Superior temporal gyrus (tissue), 1 donor: ENCODE measurements at regions not wholly inside any gene's neighbourhood (a gene's known extent, or its start where the extent isn't known, plus 50 kb on each side); places are given as distances from the start of the nearest gene placed in this dataset.
A peak's percentile ranks its signal among the peaks of the same experiment; 100 is the strongest.
"Not testable (repeated sequence)": the region's sequence is repeated elsewhere in the genome, so short reads cannot be mapped to it uniquely, and the experiment has no call there.

ENCODE experiments used
- DNase-seq: peaks from one replicate; pipeline ENCODE4 v3.0.0-alpha.2; 2016; ENCODE audit errors: extremely low spot score

DNA sequence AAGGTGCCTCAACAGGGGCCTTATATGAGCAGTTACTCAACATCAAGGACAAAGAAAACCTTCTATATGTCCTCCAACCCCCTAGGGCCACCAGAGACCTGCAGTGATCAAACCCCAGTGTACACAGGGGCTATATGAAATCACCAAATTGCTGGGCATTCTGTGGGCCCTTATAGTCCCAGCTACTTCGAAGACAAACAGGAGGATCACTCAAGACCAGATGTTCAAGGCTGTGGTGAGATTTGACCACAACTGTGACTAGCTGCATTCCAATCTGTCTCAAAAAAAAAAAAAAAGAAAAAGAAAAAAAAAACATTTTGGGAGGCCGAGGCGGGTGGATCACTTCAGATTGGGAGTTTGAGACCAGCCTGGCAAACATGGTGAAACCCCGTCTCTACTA lies 51.0 kb upstream of the PRB2 start:
- no peak for DNase-seq

- no peak for DNase-seq
Measured at GRCh38 chr12:11457996-11458645, 62.8 kb upstream of the PRB2 start.

DNA sequence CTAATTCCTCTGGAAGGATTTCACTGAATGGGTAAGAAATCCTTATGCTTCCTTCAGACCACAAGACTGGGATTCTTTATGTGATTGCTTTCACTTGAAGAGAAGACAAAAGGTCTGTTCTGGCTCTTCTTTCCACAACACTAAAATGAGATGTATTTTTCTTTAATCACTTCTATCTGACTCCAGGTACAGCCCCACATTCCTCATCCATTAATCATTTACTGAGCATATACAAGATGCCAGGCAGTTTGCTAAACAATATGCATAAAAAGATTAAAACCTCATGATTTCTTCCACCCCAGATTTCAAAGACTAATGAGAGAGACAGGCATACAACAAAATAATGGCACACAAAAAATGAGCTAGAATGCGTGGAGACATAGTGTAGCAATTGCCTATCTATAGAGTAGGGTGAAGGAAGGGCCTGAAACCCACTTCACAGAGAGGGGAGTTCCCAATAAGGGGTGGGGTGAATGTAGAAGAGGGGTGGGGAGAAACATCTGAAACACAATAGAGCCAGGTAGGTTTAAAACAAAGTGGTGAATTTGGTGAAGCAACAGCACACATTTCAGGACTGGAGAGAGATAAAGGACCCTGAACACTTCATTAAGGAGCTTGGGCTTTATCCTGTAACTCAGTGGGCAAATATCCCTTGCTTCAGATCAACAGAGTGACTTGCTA lies 65.1 kb upstream of the PRB2 start:
- no peak for DNase-seq

DNA sequence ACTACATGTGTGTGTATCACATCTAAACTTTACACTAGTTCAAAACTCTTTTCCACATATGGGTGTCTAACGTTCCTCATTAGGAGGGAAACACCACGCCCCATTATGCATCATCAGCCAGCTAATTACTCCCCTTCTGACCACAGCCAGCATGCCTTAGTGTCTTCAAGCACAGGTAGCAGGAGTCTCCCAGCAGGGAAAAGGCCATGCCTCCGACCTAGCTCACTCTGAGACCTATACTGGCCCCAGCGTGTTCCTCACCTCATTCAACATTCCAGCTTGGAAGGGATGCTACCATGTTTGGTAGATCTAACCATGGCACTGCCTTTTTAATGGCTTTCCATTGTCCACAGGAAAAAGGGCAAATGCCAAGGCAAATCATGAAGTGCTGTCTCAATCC lies 66.1 kb upstream of the PRB2 start:
- DNase-seq, result no peak

DNA sequence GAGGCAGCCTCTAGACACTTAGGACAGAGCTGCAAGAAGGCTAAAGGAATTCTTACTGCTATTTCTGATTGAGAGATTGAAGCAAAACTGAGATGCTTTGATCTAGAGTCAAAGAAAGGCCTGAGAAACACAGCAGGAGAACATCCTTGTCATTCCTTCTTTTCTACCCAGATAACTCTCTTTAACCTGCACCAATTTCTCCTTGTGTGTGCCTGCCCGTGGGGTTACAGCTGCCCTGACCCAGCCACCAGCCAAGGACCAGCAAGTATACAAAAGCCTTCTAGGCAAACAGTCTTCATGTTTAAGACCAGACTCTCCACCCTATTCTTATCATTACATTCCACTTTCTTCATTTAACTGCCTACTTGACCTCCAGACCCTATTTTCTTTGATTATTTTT lies 81.7 kb upstream of the PRB2 start:
- no peak for DNase-seq

- DNase-seq, result no peak
Measured at GRCh38 chr12:11482955-11483354, 87.6 kb upstream of the PRB2 start.

GRCh38 chr12:11486623-11487444 lies 91.5 kb upstream of the PRB2 start:
- DNase-seq, result peak; percentile 96

- no peak for DNase-seq
Measured at GRCh38 chr12:11496157-11496851, 100.9 kb upstream of the PRB2 start.

DNA sequence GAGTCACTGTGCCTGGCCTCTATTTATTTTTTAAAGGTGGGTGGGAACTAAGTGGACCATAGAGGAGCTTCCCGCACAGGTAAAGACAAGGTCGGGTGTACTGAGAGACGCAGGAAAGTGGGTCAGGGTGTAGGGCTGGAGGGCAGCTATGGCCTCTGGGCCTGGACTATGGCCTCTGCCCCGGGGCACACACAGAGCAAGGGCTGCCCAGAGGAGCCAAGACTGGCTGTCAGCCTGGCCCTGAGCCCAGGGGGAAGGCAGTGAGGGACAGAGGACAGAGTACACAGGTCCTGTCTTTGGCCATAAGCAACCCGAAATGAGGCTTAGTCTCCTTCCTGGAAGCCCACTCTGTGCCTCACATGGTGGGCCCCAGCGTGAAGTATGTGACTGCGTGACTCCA lies 102.1 kb upstream of the PRB2 start:
- DNase-seq, result no peak

- no peak for DNase-seq
Measured at GRCh38 chr12:11497995-11498394, 102.6 kb upstream of the PRB2 start.

DNA sequence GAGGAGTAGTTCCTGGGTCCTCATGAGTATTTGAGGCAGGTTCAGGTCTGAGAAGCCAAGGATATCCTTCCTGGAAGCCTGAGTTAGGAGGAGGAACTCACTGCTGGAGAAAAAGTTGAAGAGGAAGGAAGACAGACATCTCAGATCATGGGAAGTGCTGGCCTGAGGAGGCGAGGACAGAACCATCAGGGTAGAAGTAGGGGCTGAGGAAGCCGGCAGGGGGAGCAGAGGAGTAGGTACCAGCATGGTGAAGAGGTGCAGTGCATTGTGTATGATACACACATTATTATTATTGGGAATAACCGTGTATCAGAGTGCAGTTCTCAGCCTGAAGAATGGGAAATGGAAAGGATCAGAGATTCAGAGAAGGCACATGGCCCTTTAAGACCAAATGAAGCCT lies 103.2 kb upstream of the PRB2 start:
- DNase-seq, result not testable (repeated sequence)

GRCh38 chr12:11499806-11500187 lies 104.4 kb upstream of the PRB2 start:
- no peak for DNase-seq

DNA sequence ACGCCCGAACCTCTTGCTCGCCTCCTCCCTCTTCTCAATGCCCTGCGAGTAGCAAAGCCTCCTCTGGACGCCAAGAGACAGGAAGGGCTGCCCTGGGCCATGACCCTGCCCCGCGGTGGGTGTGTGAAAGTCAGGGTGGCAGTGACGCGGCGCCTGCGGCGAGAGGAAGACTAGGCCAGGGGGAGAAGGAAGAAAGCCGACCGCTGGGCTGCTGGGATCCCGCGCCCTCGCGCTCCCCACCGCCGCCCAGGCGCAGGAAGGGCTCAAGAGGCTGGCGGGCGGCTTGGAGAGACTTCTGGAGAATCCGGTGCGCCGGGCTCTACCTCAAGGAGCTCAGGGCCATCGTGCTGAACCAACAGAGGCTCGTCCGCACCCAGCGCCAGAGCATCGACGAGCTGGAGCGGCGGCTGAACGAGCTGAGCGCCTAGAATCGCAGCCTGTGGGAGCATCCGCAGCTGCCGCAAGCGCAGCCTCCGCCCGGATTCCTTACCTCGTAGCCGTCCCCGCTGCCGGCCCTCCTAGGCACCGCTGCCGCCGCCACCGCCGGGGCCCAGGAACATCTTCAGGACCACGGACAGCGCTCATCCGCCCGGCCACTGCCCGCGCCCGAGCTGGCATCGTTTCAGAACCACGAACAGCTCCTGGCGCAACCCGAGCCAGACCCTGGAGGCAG lies 105.0 kb upstream of the PRB2 start:
- peak; percentile 72 for DNase-seq

GRCh38 chr12:11500861-11501230 lies 105.5 kb upstream of the PRB2 start:
- no peak for DNase-seq

- DNase-seq, result no peak
Measured at GRCh38 chr12:11508699-11509098, 113.3 kb upstream of the PRB2 start.

GRCh38 chr12:11509326-11509725 lies 114.0 kb upstream of the PRB2 start:
- DNase-seq, result no peak

- DNase-seq, result no peak
Measured at GRCh38 chr12:11510671-11511070, 115.3 kb upstream of the PRB2 start.

DNA sequence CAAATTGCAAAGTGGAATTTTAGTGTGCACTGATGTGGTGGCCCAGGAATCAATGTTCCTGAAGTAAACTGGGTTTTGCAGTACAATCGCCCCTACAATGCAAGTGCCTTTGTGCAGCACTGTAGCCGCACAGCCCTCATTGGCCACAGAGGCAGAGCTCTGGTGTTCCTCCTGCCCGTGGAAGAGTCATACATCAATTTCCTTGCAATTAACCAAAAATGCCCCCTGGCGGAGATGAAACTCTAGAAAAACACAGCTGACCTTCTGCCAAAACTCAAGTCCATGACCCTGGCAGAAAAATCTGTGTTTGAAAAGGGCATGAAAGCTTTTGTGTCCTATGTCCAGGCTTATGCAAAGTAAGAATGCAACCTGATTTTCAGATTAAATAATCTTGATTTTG lies 117.9 kb upstream of the PRB2 start:
- DNase-seq, result no peak

DNA sequence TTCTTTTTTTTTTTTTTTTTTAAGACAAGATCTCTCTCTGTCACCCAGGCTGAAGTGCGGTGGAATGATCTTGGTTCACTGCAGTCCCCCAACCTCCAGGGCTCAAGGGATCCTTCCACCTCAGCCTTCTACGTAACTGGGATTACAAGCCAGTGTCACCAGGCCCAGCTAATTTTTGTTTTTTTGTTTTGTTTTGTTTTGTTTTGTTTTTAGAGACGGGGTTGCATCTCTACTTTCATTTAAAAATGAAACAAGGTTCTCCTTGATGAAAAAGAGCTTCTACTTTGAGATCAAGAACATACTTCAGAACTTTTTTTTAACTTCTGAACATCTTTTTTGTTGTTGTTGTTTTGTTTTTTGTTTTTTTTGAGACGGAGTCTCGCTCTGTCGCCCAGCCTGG lies 121.7 kb upstream of the PRB2 start:
- no peak for DNase-seq

GRCh38 chr12:11524446-11524845 lies 125.0 kb upstream of the ETV6 start:
- no peak for DNase-seq

DNA sequence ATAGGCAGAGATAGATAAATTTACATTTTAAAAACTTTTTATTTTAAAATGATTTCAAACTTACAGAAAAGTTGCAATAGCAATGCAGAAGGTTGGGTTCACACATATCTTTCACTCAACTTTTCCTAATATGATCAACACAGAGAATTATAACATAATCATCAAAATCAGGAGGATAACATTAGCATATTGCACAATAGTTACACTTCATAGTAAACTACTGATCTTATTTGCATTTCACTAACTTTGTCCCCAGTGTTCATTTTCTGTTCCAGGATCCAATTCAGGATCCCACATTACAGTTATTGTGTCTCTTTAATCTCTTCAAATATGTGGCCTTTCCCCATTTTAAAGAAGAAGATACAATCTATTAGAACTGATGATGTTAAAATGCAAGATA lies 115.4 kb upstream of the ETV6 start:
- DNase-seq, result no peak

- no peak for DNase-seq
Measured at GRCh38 chr12:11535127-11535526, 114.3 kb upstream of the ETV6 start.
